Mammary epithelial cell (primary cell): ENCODE measurements at regions not wholly inside any gene's neighbourhood (a gene's known extent, or its start where the extent isn't known, plus 50 kb on each side); places are given as distances from the start of the nearest gene placed in this dataset.

Experiments used
- EZH2 ChIP-seq: IDR thresholded peaks from 2 replicates; pipeline ENCODE4 v1.6.1; 2012; ENCODE audit warnings: low read length, inconsistent platforms, borderline replicate concordance
- TF ChIP-seq, protein P1 (sequence below), 2 donors: IDR thresholded peaks in 1 of 2; conservative IDR thresholded peaks in 1 of 2; 2 replicates each; pipeline ENCODE4 v1.5.1; 2011 to 2012; ENCODE audit warnings: inconsistent platforms in 2 of 2, low read length in 2 of 2, mild to moderate bottlenecking in 2 of 2, control low read depth in 1 of 2, low read depth in 1 of 2; ENCODE audit not compliant: insufficient read depth in 1 of 2; ENCODE audit errors: extremely low read depth in 1 of 2

- TF ChIP-seq EZH2 = no peak
- TF ChIP-seq, protein P1, sequence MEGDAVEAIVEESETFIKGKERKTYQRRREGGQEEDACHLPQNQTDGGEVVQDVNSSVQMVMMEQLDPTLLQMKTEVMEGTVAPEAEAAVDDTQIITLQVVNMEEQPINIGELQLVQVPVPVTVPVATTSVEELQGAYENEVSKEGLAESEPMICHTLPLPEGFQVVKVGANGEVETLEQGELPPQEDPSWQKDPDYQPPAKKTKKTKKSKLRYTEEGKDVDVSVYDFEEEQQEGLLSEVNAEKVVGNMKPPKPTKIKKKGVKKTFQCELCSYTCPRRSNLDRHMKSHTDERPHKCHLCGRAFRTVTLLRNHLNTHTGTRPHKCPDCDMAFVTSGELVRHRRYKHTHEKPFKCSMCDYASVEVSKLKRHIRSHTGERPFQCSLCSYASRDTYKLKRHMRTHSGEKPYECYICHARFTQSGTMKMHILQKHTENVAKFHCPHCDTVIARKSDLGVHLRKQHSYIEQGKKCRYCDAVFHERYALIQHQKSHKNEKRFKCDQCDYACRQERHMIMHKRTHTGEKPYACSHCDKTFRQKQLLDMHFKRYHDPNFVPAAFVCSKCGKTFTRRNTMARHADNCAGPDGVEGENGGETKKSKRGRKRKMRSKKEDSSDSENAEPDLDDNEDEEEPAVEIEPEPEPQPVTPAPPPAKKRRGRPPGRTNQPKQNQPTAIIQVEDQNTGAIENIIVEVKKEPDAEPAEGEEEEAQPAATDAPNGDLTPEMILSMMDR (conservative IDR thresholded peaks at IDR 0.05 in 1 of 2, IDR thresholded peaks at IDR 0.05 in 1 of 2; ENCODE audit: extremely low read depth in 1 of 2, insufficient read depth in 1 of 2, low read depth in 1 of 2, low read length in 2 of 2) = no peak
These were observed 288.9 kb upstream of the CLEC14A start for GRCh38 chr14:38544776-38545175.
